Activated CD4-positive, alpha-beta T cell treated with anti-CD3 and anti-CD28 coated beads for 36 hours (primary cell): ENCODE measurements at regions not wholly inside any gene's neighbourhood (a gene's known extent, or its start where the extent isn't known, plus 50 kb on each side); places are given as distances from the start of the nearest gene placed in this dataset.
A peak's percentile ranks its signal among the peaks of the same experiment; 100 is the strongest.

Experiments used
- ATAC-seq: fragments of 200-7000 bp; cut with Tn5 transposase; one replicate; pipeline ENCODE4 v1.10.0; 2021; ENCODE audit warnings: mild to moderate bottlenecking, moderate library complexity
- CTCF ChIA-PET: fragments of 350-600 bp; sonication (Branson Sonifier 250); formaldehyde crosslinking; loops from one replicate; lab custom pipeline; 2021; ENCODE audit warnings: antibody characterized with exemption; lab: Charles Lee
- POLR2A ChIA-PET: fragments of 350-600 bp; sonication (Branson Sonifier 250); formaldehyde crosslinking; loops from one replicate; lab custom pipeline; 2021; ENCODE audit warnings: antibody characterized with exemption, inconsistent platforms; lab: Charles Lee
- DNase-seq: peaks from one replicate; pipeline ENCODE4 v3.0.0-alpha.2; 2020
- H3K27ac Mint-ChIP-seq: one replicate; pipeline ENCODE4 v1.8.0; 2021; ENCODE audit warnings: mixed read lengths
- H3K27me3 Mint-ChIP-seq: one replicate; pipeline ENCODE4 v1.8.0; 2021; ENCODE audit warnings: mixed read lengths
- H3K36me3 Mint-ChIP-seq: one replicate; pipeline ENCODE4 v1.8.0; 2021; ENCODE audit warnings: low read depth, mixed read lengths
- H3K4me1 Mint-ChIP-seq: one replicate; pipeline ENCODE4 v1.8.0; 2021; ENCODE audit warnings: mixed read lengths
- H3K4me3 Mint-ChIP-seq: one replicate; pipeline ENCODE4 v1.8.0; 2021; ENCODE audit warnings: mild to moderate bottlenecking, moderate library complexity, mixed read lengths
- H3K9me3 Mint-ChIP-seq: one replicate; pipeline ENCODE4 v1.8.0; 2021; ENCODE audit warnings: low read depth, mixed read lengths
- intact Hi-C, 2 experiments: fragments of 100-400 bp; cut with DNase I in 1 of 2; cut with micrococcal nuclease in 1 of 2; formaldehyde crosslinking; loops; one replicate each; pipeline versions ENCODE4 v1.14.2 to v1.15.1; 2022 to 2024; cut with DNase I, micrococcal nuclease

- H3K36me3 Mint-ChIP-seq, result no peaks in the 10 kb centered on the region
- ATAC-seq (peak; percentile 81), DNase-seq (peak; percentile 70)
- ChIA-PET CTCF (interaction anchor here (0.8 to 2.7 kb wide), 8 partner anchors 9 to 1223 kb away, joined by 3 to 7 read pairs (median 4); no protein-coding TSS in a partner anchor), POLR2A (no interaction called here)
- H3K27ac Mint-ChIP-seq, result no peak overlapping the region
- intact Hi-C loops, result loop anchor here (1.0 kb wide), 1 partner anchor 185 kb away; no protein-coding TSS in a partner anchor
- H3K4me3 Mint-ChIP-seq, result no peak overlapping the region
- H3K4me1 Mint-ChIP-seq, result no peaks in the 10 kb centered on the region
- H3K27me3 Mint-ChIP-seq, result peaks cover 3% of the 10 kb centered on the region
- H3K9me3 Mint-ChIP-seq, result no peaks in the 10 kb centered on the region
These were observed 973.3 kb upstream of the TMEM132C start for GRCh38 chr12:127293507-127294310.

- intact Hi-C loops, result no loop called here
- ATAC-seq (no peak), DNase-seq (no peak)
- Mint-ChIP-seq H3K27me3 (peaks cover 3% of the 10 kb centered on the region), H3K4me1 (no peaks in the 10 kb centered on the region), H3K4me3 (no peak overlapping the region), H3K36me3 (no peaks in the 10 kb centered on the region), H3K27ac (no peak overlapping the region), H3K9me3 (no peaks in the 10 kb centered on the region)
- ChIA-PET POLR2A (no interaction called here), CTCF (interaction anchor here (0.8 kb wide), 1 partner anchor 709 kb away, joined by 3 read pairs; no protein-coding TSS in a partner anchor)
These were observed 972.2 kb upstream of the TMEM132C start for GRCh38 chr12:127294651-127295210.

- intact Hi-C loops, result no loop called here
- Mint-ChIP-seq H3K4me1 (no peaks in the 10 kb centered on the region), H3K36me3 (no peaks in the 10 kb centered on the region), H3K27me3 (peaks cover 3% of the 10 kb centered on the region), H3K9me3 (no peaks in the 10 kb centered on the region), H3K4me3 (no peak overlapping the region), H3K27ac (no peak overlapping the region)
- ChIA-PET POLR2A (no interaction called here), CTCF (no interaction called here)
- DNase-seq (no peak), ATAC-seq (no peak)
These were observed 971.3 kb upstream of the TMEM132C start for GRCh38 chr12:127295630-127296029.

GRCh38 chr12:127296591-127296990 is 970.4 kb upstream of the TMEM132C start:
- ChIA-PET CTCF (interaction anchor here (0.6 to 1.0 kb wide), 2 partner anchors 15 to 189 kb away, joined by 3 read pairs; no protein-coding TSS in a partner anchor), POLR2A (interaction anchor here (0.6 kb wide), 1 partner anchor 117 kb away, joined by 4 read pairs; no protein-coding TSS in a partner anchor)
- no peaks in the 10 kb centered on the region for H3K9me3 Mint-ChIP-seq
- H3K4me3 Mint-ChIP-seq, result no peak overlapping the region
- H3K27ac Mint-ChIP-seq, result no peak overlapping the region
- ATAC-seq (no peak), DNase-seq (no peak)
- H3K36me3 Mint-ChIP-seq, result no peaks in the 10 kb centered on the region
- peaks cover 3% of the 10 kb centered on the region for H3K27me3 Mint-ChIP-seq
- H3K4me1 Mint-ChIP-seq, result no peaks in the 10 kb centered on the region
- intact Hi-C loops, result no loop called here

- ChIA-PET CTCF (no interaction called here), POLR2A (no interaction called here)
- Mint-ChIP-seq H3K9me3 (no peaks in the 10 kb centered on the region), H3K27ac (no peak overlapping the region), H3K4me3 (no peak overlapping the region), H3K4me1 (no peaks in the 10 kb centered on the region), H3K36me3 (no peaks in the 10 kb centered on the region), H3K27me3 (peaks cover 3% of the 10 kb centered on the region)
- intact Hi-C loops, result no loop called here
- no peak for DNase-seq
- no peak for ATAC-seq
These were observed 969.6 kb upstream of the TMEM132C start for GRCh38 chr12:127297327-127297726.

- Mint-ChIP-seq H3K36me3 (no peaks in the 10 kb centered on the region), H3K4me3 (no peak overlapping the region), H3K4me1 (no peaks in the 10 kb centered on the region), H3K27me3 (peaks cover 3% of the 10 kb centered on the region), H3K27ac (no peak overlapping the region), H3K9me3 (no peaks in the 10 kb centered on the region)
- CTCF ChIA-PET, result no interaction called here
- intact Hi-C loops, result no loop called here
- DNase-seq (no peak), ATAC-seq (no peak)
- POLR2A ChIA-PET, result no interaction called here
These were observed 966.9 kb upstream of the TMEM132C start for GRCh38 chr12:127300075-127300474.

GRCh38 chr12:127300753-127301152 is 966.2 kb upstream of the TMEM132C start:
- no peaks in the 10 kb centered on the region for H3K9me3 Mint-ChIP-seq
- no peaks in the 10 kb centered on the region for H3K36me3 Mint-ChIP-seq
- POLR2A ChIA-PET, result no interaction called here
- H3K27ac Mint-ChIP-seq, result no peak overlapping the region
- no peaks in the 10 kb centered on the region for H3K4me1 Mint-ChIP-seq
- ATAC-seq (no peak), DNase-seq (no peak)
- peaks cover 3% of the 10 kb centered on the region for H3K27me3 Mint-ChIP-seq
- intact Hi-C loops, result no loop called here
- CTCF ChIA-PET, result no interaction called here
- H3K4me3 Mint-ChIP-seq, result no peak overlapping the region

GRCh38 chr12:127301876-127302275 is 965.1 kb upstream of the TMEM132C start:
- H3K27me3 Mint-ChIP-seq, result peaks cover 3% of the 10 kb centered on the region
- no peak overlapping the region for H3K27ac Mint-ChIP-seq
- ChIA-PET CTCF (interaction anchor here (0.6 to 1.4 kb wide), 2 partner anchors 9 to 88 kb away, joined by 3 to 6 read pairs; no protein-coding TSS in a partner anchor), POLR2A (interaction anchor here (0.7 kb wide), 1 partner anchor 47 kb away, joined by 3 read pairs; no protein-coding TSS in a partner anchor)
- DNase-seq (no peak), ATAC-seq (no peak)
- no peaks in the 10 kb centered on the region for H3K4me1 Mint-ChIP-seq
- intact Hi-C loops, result no loop called here
- no peak overlapping the region for H3K4me3 Mint-ChIP-seq
- H3K9me3 Mint-ChIP-seq, result no peaks in the 10 kb centered on the region
- H3K36me3 Mint-ChIP-seq, result no peaks in the 10 kb centered on the region

GRCh38 chr12:127304751-127305725 is 961.9 kb upstream of the TMEM132C start:
- H3K27me3 Mint-ChIP-seq, result peaks cover 17% of the 10 kb centered on the region
- intact Hi-C loops, result no loop called here
- H3K4me3 Mint-ChIP-seq, result no peak overlapping the region

GRCh38 chr12:127306604-127307215 is 960.3 kb upstream of the TMEM132C start:
- ChIA-PET CTCF (no interaction called here), POLR2A (no interaction called here)
- Mint-ChIP-seq H3K4me1 (no peaks in the 10 kb centered on the region), H3K36me3 (no peaks in the 10 kb centered on the region), H3K27me3 (peaks cover 19% of the 10 kb centered on the region), H3K9me3 (no peaks in the 10 kb centered on the region), H3K27ac (no peak overlapping the region), H3K4me3 (no peak overlapping the region)
- ATAC-seq (no peak), DNase-seq (no peak)
- intact Hi-C loops, result no loop called here

More at GRCh38 chr12:127304751-127305725, 961.9 kb upstream of the TMEM132C start:
- POLR2A ChIA-PET, result no interaction called here
- Mint-ChIP-seq H3K4me1 (no peaks in the 10 kb centered on the region), H3K27ac (no peak overlapping the region), H3K9me3 (no peaks in the 10 kb centered on the region), H3K36me3 (no peaks in the 10 kb centered on the region)
- CTCF ChIA-PET, result interaction anchor here (0.8 kb wide), 1 partner anchor 1245 kb away, joined by 3 read pairs; no protein-coding TSS in a partner anchor
- ATAC-seq (no peak), DNase-seq (no peak)

GRCh38 chr12:127307528-127307927 is 959.4 kb upstream of the TMEM132C start:
- no peak overlapping the region for H3K27ac Mint-ChIP-seq
- ATAC-seq, result no peak
- peaks cover 19% of the 10 kb centered on the region for H3K27me3 Mint-ChIP-seq
- no peaks in the 10 kb centered on the region for H3K4me1 Mint-ChIP-seq
- H3K36me3 Mint-ChIP-seq, result no peaks in the 10 kb centered on the region
- intact Hi-C loops, result no loop called here
- no peak for DNase-seq
- POLR2A ChIA-PET, result no interaction called here
- H3K9me3 Mint-ChIP-seq, result no peaks in the 10 kb centered on the region
- CTCF ChIA-PET, result no interaction called here
- no peak overlapping the region for H3K4me3 Mint-ChIP-seq
